ENCODE measurements at regions not wholly inside any gene's neighbourhood (a gene's known extent, or its start where the extent isn't known, plus 50 kb on each side); places are given as distances from the start of the nearest gene placed in this dataset.

GRCh38 chr15:27686971-27687370 is 412.1 kb downstream of the OCA2 start (continued):
- TF ChIP-seq ZNF462 (CRISPR knock-in tag; IDR thresholded peaks at IDR 0.05) = no peak
- TF ChIP-seq ZNF114 (CRISPR knock-in tag; IDR thresholded peaks at IDR 0.05) = no peak

- DNase-seq (ENCODE audit: low spot score) = no peak
- Mint-ChIP-seq H3K27me3 (ENCODE audit: insufficient read depth, low read depth, poor library complexity) (no peaks in the 10 kb centered on the region), H3K27ac (no peak overlapping the region; the same call in 1 of the 2 replicates), H3K9me3 (no peaks in the 10 kb centered on the region; the same call in 1 of the 3 replicates), H3K4me1 (peaks cover 11% of the 10 kb centered on the region; the same call in 2 of the 3 replicates), H3K36me3 (ENCODE audit: low read depth) (no peaks in the 10 kb centered on the region; the same call in 2 of the 3 replicates), H3K4me3 (no peak overlapping the region)
- Histone ChIP-seq H3K27ac (ENCODE audit: low read depth) (no peak overlapping the region), H3K4me3 (no peak overlapping the region), H4K20me1 (replicated peaks; ENCODE audit: insufficient read depth) (no peaks in the 10 kb centered on the region), H3K9me2 (ENCODE audit: insufficient read depth) (peaks cover 10% of the 10 kb centered on the region; the same call in 1 of the 2 replicates), H2AFZ (peak overlapping the region; percentile 35; the same call in 1 of the 2 replicates), H3K4me2 (no peak overlapping the region), H3K27me3 (ENCODE audit: insufficient read depth) (no peaks in the 10 kb centered on the region), H3K4me1 (ENCODE audit: insufficient read depth) (no peaks in the 10 kb centered on the region), H3F3A (replicated peaks; ENCODE audit: low read depth) (no peaks in the 10 kb centered on the region), H3K36me3 (ENCODE audit: insufficient read depth) (no peaks in the 10 kb centered on the region), H3K79me2 (replicated peaks; ENCODE audit: insufficient read depth) (no peaks in the 10 kb centered on the region)
- ATAC-seq = no peak
- TF ChIP-seq CTCF (conservative IDR thresholded peaks at IDR 0.05; ENCODE audit: low read depth in 2 of 2) (no peak), ZNF114 (CRISPR knock-in tag; IDR thresholded peaks at IDR 0.05) (no peak), NANOG (IDR thresholded peaks at IDR 0.05; ENCODE audit: borderline replicate concordance) (no peak), EZH2 (IDR thresholded peaks at IDR 0.05; ENCODE audit: low read depth, unreplicated experiment) (no peak), ETS1 (IDR thresholded peaks at IDR 0.05) (no peak), REST (IDR thresholded peaks at IDR 0.05; ENCODE audit: unreplicated experiment) (no peak)
Measured at GRCh38 chr15:27686369-27686768, 412.7 kb downstream of the OCA2 start.
